ENCODE measurements at regions not wholly inside any gene's neighbourhood (a gene's known extent, or its start where the extent isn't known, plus 50 kb on each side); places are given as distances from the start of the nearest gene placed in this dataset.

DNA sequence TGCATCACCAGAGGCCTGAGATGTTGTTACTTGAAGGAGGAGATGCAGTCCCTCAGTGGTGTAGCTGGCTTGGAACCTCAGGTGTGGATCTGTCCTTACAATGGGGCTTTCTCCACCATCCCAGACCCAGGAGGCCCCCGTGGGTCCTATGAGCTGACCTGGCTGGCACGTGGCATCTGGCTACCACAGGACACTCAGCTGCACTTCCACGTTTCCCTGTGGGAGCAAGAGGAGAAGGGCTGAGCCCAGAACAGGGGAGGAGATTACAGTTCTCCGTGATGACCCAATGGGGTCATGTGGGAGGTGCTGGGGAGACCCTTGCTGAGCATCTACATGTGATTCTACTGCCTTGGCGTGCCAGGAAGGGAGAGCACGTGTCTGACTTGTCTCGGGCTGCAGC lies 1448.4 kb downstream of the TBC1D22A start:
- Histone ChIP-seq H3K27me3 (ENCODE audit: insufficient read depth) (no peaks in the 10 kb centered on the region), H3K79me2 (replicated peaks; ENCODE audit: insufficient read depth) (no peaks in the 10 kb centered on the region), H3K36me3 (ENCODE audit: insufficient read depth) (no peaks in the 10 kb centered on the region), H4K20me1 (replicated peaks; ENCODE audit: insufficient read depth) (no peaks in the 10 kb centered on the region), H3K4me1 (ENCODE audit: insufficient read depth) (no peaks in the 10 kb centered on the region), H3K4me3 (no peak overlapping the region), H2AFZ (no peak overlapping the region), H3F3A (replicated peaks; ENCODE audit: low read depth) (no peaks in the 10 kb centered on the region), H3K4me2 (no peak overlapping the region), H3K27ac (ENCODE audit: low read depth) (no peak overlapping the region), H3K9me2 (ENCODE audit: insufficient read depth) (no peaks in the 10 kb centered on the region; the same call in 1 of the 2 replicates)
- Mint-ChIP-seq H3K4me3 (no peak overlapping the region), H3K36me3 (ENCODE audit: low read depth) (no peaks in the 10 kb centered on the region), H3K27ac (no peak overlapping the region), H3K4me1 (peaks cover 15% of the 10 kb centered on the region), H3K9me3 (peaks cover 4% of the 10 kb centered on the region; the same call in 1 of the 3 replicates), H3K27me3 (ENCODE audit: insufficient read depth, low read depth, poor library complexity) (peaks cover 5% of the 10 kb centered on the region)
- no peak for DNase-seq (ENCODE audit: low spot score)
- no peak for TF ChIP-seq ZNF114 (CRISPR knock-in tag; IDR thresholded peaks at IDR 0.05)
- TF ChIP-seq EZH2phosphoT487 (IDR thresholded peaks at IDR 0.05; ENCODE audit: unreplicated experiment) = no peak
- TF ChIP-seq REST (IDR thresholded peaks at IDR 0.05; ENCODE audit: unreplicated experiment) = no peak
- TF ChIP-seq POLR2AphosphoS5 (IDR thresholded peaks at IDR 0.05; ENCODE audit: low read depth) = no peak
- no peak for TF ChIP-seq ZNF462 (CRISPR knock-in tag; IDR thresholded peaks at IDR 0.05)
- TF ChIP-seq, protein P1, sequence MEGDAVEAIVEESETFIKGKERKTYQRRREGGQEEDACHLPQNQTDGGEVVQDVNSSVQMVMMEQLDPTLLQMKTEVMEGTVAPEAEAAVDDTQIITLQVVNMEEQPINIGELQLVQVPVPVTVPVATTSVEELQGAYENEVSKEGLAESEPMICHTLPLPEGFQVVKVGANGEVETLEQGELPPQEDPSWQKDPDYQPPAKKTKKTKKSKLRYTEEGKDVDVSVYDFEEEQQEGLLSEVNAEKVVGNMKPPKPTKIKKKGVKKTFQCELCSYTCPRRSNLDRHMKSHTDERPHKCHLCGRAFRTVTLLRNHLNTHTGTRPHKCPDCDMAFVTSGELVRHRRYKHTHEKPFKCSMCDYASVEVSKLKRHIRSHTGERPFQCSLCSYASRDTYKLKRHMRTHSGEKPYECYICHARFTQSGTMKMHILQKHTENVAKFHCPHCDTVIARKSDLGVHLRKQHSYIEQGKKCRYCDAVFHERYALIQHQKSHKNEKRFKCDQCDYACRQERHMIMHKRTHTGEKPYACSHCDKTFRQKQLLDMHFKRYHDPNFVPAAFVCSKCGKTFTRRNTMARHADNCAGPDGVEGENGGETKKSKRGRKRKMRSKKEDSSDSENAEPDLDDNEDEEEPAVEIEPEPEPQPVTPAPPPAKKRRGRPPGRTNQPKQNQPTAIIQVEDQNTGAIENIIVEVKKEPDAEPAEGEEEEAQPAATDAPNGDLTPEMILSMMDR (conservative IDR thresholded peaks at IDR 0.05; ENCODE audit: low read depth in 2 of 2) = no peak
- TF ChIP-seq JUNB (IDR thresholded peaks at IDR 0.05; ENCODE audit: unreplicated experiment) = no peak
- TF ChIP-seq EZH2 (IDR thresholded peaks at IDR 0.05; ENCODE audit: low read depth, unreplicated experiment) = no peak
- no peak for TF ChIP-seq STAT1 (IDR thresholded peaks at IDR 0.05; ENCODE audit: unreplicated experiment)
- no peak for TF ChIP-seq CREB1 (CRISPR knock-in tag; IDR thresholded peaks at IDR 0.05; ENCODE audit: low read depth)
- TF ChIP-seq ZNF331 (CRISPR knock-in tag; IDR thresholded peaks at IDR 0.05; ENCODE audit: low read depth) = no peak
- no peak for ATAC-seq

All from GM23338 (cell line).